Testis (tissue), 2 donors: ENCODE measurements at regions not wholly inside any gene's neighbourhood (a gene's known extent, or its start where the extent isn't known, plus 50 kb on each side); places are given as distances from the start of the nearest gene placed in this dataset.

Experiments used
- POLR2A ChIP-seq: fragments of 450-650 bp; IDR thresholded peaks from one replicate; pipeline ENCODE4 v1.6.1; 2017; ENCODE audit warnings: antibody characterized with exemption, mild to moderate bottlenecking, moderate library complexity
- TF ChIP-seq, protein P1 (sequence below), 3 experiments: fragments of 450-650 bp in 2 of 3; fragments of 200-600 bp in 1 of 3; sonication (generic) in 1 of 3; IDR thresholded peaks; one replicate each; pipeline ENCODE4 v1.5.1; 2016 to 2019; ENCODE audit warnings: antibody characterized with exemption in 3 of 3, mild to moderate bottlenecking in 2 of 3, moderate library complexity in 1 of 3

DNA sequence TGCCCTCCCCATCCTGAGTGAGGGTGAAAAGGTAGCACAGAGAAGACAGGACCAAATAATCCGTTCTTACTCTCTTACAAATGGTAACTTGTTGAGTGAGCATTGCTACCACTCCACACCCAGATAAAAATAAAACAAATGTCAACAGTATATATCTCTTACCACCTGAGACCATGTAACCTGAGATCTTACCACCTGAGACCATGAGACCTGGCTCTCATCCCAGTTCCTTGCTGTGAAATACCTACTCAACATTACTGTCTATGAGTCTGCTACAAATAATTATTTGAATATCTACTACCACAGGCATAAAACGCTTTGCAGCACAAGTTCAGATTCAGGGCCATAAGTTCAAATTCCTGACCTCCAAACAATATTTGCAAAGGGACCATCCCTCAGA is 234.7 kb downstream of the C1D start:
- TF ChIP-seq, protein P1, sequence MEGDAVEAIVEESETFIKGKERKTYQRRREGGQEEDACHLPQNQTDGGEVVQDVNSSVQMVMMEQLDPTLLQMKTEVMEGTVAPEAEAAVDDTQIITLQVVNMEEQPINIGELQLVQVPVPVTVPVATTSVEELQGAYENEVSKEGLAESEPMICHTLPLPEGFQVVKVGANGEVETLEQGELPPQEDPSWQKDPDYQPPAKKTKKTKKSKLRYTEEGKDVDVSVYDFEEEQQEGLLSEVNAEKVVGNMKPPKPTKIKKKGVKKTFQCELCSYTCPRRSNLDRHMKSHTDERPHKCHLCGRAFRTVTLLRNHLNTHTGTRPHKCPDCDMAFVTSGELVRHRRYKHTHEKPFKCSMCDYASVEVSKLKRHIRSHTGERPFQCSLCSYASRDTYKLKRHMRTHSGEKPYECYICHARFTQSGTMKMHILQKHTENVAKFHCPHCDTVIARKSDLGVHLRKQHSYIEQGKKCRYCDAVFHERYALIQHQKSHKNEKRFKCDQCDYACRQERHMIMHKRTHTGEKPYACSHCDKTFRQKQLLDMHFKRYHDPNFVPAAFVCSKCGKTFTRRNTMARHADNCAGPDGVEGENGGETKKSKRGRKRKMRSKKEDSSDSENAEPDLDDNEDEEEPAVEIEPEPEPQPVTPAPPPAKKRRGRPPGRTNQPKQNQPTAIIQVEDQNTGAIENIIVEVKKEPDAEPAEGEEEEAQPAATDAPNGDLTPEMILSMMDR (IDR thresholded peaks at IDR 0.05): no peak
- TF ChIP-seq POLR2A: no peak
